HG03064 (cell line): ENCODE measurements at regions not wholly inside any gene's neighbourhood (a gene's known extent, or its start where the extent isn't known, plus 50 kb on each side); places are given as distances from the start of the nearest gene placed in this dataset.

ENCODE experiments used
- ATAC-seq: cut with Tn5 transposase; IDR thresholded peaks from one replicate; pipeline ENCODE4 v1.9.1; 2021; ENCODE audit warnings: low read depth; ENCODE audit not compliant: unreplicated experiment

DNA sequence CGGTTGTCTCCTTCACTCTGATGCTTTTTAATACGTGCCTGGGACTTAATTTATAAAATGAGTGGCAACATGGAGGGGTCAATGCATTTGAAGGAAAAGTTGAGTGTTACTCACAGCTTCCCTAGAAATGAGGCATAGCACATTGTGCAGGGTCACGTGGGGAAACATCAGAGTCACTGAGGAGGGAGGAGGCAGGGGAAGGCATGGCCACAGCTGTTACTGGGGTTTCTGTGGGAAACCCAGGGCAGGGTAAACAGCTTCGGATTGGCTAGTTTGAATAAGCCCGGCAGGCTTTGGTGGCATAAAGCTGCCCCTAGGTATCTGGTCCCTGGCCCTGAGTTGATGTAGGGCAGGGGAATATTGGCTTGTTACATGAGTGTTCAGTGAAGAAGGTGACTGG is 98.9 kb upstream of the ST8SIA2 start:
- no peak for ATAC-seq

DNA sequence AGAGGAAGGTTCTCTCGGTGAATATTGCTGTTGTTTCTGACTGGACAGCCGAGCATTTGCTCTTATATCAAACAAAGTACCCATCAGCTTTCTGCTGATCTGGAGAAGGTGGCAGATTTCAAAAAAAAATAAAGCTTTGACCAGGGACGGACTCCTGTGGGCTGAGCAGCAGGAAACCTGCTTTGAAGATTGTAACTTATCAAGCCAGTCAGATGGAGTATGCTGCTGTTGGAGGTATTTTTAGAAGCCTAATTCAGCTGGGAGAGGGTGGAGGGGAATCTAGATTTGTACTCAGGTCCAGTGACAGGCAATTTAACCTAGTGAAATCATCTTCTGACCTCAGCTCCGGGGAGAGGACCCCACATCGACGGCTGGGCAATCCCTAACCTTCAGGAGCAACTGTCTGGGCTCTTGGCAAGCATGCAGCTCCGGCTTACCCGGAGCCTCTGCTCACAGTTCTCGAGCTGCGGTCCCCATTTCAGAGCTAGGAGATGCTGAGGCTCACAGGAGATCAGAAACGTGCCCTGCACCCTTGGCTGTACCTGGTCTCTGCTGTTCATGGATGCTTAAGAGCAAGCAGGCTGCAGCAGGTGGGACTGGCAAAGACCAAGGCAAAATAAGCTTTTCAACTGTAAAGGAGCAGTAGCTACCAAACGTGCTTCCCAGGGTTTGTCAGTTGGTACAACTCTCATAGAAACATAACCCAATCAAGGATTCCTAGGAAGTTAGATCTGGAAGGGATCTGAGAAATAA is 89.3 kb upstream of the ST8SIA2 start:
- no peak for ATAC-seq

DNA sequence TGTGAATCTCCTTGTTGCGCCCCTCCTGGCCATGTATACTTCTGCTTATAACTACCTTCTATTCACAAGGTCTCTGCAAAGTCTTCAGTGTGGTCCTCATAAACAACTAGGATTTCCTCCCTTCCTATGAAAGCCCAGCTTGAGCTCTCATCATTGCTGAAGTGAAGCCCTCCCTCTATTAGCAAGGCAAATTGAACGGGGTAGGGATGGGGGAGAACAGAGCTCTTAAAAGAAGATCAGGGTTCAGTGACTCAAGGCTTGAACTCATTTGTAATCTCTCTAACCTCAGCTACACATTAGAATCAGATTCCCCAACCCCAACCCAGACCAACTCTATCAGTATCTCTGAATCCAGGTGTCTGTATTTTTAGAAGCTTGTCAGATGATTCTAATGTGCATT is 88.3 kb upstream of the ST8SIA2 start:
- ATAC-seq: no peak

DNA sequence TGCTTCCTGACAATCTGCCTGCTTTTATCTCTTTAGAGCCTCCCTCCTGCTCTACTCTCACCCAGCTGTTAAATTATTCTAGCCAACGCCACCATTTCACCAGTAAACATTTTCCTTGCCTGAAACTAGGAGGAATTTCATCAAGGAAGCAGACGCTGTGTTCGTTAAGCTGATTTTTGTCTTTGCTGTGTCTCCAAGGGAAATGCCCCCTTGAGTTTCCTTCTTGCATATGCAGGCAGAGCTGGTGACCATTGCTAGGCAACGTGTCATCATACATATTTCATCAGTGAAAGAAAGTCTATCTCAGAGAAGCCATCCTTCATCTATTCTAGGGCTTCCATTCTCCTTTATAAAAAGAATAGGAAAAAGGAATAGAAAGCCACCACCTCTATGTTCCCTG is 87.0 kb upstream of the ST8SIA2 start:
- ATAC-seq: no peak

DNA sequence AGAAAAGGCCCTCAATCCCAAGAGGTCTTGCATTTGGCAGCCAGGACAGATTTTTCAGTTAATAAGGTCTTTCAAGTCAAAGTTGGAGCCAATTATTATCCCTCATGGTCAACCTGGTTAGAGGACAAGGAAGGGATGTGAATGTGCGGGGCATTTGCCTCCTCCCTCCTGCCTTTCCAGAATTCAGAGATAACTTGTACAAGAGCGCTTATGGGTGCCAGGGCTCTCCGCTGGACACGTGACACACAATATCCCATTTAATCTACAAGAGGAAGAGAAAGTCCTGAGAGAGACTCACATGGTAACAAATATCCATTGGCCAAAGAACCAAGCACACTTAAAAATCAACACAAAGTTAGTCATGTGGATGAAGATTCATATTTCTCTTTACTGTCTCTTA is 78.5 kb upstream of the ST8SIA2 start:
- no peak for ATAC-seq

DNA sequence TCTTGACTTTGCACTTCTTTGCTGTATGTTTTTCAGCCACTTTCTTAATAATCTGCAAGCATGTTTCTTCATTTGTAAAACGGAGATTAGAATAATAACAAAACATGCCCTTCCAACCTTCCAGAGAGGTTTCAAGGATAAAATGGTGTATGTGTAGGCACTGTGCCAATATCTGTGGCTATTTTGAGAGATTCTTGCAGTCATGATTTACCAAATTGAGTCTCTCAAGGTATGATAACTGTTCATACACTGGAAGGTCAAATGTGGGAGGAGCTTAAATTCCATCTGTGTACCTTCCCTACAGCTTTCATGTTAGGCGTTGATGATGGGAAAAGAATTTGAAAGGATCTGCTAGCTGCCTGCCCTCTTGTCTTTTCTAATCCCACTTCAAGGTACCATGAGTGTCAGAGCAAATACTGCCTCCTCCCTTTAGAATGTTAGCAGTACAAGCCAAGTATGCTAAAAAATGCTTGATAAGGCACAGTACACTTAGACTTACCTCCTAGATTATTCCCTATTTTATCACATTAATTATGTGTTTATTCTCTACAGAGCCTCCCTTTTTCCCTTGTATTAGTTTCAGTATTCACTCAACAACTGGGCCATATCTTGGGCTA is 78.0 kb upstream of the ST8SIA2 start:
- no peak for ATAC-seq

DNA sequence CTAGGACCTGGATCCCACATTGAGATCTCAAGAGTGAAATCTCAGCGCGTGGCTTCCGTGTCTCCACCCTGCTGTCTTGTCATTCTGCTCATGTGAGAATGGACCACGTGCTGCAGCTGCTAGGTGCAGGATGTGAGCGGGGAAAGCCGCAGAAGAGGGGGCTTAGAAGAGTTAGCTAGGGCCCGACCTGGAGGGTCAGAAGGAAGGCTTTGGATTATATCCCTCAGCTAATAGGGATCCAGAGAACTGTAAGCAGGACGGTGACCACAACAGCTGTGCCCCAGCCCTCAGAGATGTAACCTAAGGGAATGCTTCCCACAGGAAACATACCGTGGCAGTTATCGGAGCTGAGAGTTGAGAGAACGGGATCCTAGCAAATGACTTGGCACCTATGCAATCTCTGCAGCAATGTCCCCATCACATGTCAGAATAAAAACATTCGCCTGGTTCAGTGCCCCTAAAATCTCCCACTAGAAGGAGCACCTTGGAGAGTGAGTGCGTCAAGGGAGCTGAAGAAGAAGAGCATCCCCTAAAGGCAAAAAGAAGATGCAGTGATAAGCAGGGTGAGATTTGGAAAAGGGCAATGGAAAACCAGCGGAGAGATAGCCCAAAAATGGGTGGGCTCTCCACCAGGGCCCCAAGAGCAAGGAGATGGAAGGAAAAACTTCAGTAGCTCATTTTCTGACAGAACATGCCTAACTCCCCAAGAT is 76.9 kb upstream of the ST8SIA2 start:
- ATAC-seq: no peak

DNA sequence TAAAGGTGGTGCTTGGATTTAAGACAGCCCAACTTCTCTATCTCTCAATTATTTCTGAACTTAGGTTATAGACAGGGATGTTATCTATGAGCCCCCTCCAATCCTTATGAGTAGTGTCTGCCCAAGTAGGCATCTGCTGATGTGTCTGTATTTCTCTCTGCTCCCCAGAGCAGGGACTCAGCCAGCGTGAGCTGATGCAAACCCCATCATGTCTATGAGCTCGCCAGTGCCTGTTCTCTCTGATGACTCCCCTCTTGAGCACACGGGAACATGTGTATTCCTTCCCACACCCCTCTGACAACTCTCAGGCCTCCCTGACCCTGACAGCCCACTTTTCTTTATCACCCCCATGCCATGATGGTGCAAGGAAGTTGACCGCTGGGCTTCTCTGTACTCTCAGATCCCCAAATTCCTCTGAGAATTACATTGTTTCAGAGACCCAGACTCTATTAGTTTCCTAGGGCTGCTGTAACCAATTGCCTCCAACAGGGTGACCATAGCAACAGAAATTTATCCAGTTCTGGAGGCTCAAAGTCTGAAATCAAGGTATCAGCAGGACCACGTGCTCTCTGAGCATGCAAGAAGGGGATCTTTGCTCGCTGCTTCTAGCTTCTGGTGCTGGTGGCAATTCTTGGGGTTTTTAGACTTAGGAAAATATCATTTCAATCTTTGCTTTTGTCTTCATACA is 73.5 kb upstream of the ST8SIA2 start:
- no peak for ATAC-seq

DNA sequence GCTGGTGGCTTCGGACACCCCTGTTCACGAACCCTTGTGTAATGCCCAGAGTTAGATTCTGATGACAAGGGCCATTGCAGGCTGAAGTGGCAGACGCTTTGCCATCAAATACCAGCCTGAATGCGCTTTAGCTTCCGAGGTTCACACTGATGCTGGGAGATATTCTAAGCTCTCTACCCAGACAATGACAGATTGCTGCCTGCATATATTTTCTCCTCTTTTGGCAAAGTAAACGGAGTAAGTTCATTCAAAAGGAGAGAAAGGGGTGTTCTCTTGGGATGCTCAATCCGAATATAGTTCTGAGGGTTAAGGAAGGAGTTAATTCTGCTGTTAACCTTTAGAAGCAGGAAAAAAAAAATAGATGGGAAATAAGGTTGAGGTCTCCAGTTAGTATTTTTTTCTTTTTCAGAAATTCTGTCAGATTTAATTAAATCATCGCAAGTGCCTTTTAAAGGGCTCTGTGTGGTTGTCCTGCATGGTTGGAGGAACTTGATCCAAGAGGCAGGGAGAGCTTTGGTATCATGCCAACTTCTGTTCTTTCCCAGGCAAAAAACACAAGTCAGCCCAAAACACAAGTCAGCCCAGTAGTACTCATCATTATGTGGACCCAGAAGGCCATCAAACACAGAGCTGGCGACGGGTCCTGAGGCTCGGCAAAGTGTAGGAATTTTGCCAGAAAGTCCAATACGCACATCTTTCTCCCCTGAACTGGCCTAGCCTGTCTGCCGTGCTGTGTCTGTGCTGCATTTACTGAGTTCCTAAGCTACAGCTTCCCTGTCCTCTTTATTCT is 70.9 kb upstream of the ST8SIA2 start:
- ATAC-seq: no peak

DNA sequence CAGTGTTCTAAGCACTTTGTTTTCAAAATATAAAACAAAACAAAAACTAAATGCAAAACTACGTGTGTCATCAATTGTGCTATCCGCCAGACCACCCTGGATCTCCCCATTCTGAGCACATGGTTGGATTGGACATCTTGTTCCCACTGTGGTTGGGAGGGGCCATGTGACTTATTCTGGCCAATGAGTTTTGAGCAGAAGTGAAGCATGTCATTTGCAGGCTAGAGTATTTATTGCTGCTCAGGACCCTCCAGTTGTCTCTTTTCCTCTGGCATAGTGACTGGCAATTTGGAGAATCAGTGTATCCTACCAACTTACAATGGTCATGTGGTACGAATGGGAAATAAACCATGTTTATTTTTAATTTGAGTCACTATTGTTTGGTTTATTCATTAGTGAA is 70.2 kb upstream of the ST8SIA2 start:
- no peak for ATAC-seq

DNA sequence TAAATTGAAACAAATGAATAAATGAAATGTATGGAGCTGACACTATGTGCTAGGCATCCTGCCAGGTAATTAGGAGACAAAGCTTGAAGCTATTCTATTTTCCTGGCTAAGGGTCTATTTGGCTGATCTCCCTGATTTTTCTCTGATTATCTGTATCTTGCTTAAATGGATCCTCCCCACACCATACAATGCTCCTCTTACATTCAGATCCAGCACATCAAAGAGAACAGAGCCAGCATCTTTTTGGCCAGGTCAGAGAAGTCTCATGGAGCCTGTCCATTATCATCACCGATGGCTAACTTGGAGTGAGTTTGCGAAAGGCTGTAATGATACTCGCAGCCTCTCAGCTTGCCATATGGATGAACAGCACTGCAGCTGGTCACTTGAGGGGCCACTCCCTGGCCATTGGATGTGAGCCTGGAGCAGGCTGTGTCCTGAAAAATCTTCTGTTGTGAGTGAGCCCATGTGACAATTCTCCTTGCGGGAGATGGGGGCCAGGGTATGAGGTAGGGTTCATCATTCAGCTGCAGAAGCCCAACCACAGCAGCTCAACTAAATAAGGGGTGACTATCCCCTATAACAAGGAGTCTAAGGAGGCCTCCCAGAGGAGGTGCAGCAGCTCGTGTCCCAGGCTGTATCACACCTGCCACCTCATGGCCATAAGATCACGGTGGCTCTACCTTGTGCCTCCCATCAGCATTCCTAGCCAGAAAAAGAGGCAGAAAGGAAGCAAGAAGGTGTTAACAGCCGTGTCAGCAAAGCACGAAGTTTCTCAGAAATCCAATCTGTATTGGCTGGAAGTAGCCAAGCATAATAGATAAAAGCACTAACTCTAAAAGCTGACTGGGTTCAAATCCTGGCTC is 69.3 kb upstream of the ST8SIA2 start:
- ATAC-seq: no peak

DNA sequence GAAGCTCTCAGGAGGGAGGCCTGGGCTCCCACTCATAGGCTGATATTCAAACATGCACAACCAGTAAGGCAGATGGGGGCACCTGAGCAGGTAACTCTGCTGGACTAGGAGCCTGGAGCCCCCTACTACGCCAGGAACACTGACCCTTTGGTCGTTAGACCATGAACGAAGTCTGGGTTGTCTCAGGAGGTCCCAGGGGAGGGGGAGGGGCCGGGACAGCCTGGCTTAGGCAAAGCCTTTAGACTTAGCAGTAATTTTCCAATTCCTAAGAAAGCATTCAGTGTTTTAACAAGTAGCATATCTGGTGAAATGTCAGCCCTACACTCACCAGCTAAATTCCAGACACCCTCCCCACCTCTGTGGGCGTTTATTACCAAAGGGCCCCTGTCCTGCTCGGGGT is 67.4 kb upstream of the ST8SIA2 start:
- no peak for ATAC-seq

DNA sequence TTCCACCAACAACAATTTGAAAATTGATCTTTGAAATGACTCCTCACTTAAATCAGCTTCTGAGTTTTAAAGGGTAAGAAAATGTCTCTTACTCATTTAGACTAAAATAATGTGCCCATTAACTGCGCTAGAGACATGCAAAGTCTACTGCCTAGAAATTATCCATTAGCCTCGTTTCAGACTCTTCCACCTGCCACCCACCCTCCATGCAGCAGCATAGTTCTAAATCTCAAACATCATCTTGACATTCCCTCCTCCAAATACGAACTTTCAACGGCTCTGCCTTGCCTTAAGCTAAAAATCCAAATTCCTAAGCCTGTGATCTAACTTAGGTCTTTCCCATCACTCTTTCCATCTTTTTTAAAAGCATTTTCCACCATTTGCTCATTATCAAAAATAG is 66.6 kb upstream of the ST8SIA2 start:
- ATAC-seq: no peak

DNA sequence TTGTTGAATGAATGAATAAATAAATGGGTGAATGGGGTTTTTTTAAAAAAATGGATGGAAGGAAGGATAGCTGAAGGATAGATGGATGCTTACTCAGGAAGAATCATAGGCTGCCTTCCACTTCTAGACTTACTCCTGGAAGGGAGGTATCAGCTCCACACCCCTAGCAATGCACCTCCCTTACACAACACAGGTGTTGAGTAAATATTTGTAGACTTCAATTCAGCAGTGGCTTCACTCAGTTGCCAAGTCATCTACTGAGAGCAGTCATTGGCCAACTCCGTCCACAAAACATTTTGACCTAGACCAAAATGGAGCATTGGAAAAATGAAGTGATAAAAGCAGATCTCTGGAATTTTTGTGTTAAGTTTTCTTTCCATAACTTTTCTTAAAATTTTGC is 65.5 kb upstream of the ST8SIA2 start:
- ATAC-seq: no peak

DNA sequence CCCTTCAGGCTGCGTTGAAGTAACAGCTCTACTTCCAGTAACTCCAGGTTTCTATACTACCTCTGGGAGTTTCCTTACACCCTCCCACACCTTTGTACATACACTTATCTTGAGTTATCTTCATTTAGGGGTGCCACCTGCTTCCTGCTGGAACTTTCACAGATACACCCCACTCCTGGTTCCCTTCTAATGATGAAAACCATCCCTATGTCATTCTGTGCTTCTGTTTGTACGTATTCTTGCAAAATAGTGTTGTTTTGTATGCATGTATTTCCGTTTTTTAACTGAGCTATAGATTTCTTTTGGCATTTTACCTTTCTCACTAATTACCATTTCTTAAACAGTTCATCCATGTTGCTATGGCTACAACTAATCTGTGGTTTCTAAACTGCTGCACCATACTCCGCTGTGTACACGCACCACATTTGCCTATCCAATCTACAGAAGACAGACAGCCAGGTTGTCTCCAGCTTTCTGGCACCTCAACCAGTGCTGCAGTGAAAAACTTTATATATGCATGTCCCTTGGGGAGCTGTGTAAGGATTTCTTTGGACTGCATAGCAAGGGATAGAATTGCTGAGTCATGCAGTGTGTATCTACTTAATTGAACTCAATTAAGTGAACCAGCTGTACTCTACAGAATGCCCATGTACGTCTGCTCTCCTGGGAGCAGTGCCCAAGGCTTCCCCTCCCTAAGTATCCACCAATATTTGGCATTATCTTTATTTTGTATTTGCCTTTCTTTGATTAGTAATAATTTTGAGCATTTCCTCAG is 61.4 kb upstream of the ST8SIA2 start:
- no peak for ATAC-seq

DNA sequence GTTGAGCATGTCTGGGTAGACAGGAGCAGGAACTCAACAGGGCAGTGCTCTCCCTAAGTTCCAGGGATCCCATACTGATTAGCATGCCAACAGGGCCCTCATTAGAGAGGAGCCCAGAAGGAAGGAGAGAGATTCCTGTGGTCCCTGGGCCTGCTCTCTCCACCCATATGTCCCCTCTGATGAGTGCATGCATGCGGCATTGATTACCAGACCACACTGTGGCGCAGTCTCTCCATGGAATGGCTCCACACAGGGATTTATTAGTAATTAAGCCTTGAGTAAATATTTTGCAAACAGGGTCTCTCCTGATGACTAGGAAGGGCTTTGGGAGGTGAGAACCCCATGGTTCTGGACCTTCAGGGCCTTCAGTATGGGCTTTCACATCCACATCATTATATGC is 60.0 kb upstream of the ST8SIA2 start:
- no peak for ATAC-seq

DNA sequence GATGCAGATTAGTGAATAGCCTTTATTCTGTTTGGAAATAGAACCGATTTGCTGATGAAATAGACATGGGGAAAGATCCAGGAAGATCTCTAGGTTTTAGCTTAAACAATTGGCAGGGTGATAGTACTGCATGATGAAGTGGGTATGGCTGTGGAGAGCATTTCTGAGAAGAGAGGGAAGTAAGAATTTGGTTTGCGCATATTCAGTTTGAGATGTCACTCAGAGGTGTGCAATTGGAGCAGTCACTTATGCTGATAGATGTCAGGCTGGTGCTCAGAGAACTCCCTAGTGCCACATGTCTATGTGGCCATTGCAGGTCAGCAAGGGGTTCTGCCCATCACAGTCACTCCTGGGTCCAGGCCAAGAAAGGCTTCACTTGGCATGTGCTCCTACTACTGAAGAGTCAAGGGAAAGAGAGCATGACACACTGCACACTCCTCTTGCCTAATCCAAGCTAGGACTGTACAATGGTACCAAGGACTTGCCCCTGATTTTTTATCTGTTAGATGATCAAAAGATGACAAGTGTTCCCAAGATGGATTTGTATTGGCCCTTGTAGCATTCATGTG is 57.2 kb upstream of the ST8SIA2 start:
- no peak for ATAC-seq

DNA sequence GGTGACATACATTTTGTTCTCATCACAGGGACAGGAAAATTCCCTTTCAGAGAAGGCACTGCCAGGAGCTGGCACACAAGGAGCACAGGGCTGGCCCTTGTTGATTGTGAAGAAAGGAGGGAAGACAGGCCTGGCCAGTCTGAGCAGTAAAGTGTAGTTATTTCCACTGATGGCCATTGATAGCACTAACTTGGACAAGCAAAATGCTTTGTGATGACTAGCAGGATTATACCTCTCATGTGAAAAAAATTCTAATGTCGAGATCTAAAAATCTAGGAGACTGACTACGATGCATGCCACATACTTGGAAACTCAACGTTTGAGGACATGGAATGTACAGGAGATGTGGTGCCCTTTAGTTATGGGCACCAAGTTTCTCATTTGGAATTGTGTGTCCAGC is 54.3 kb upstream of the ST8SIA2 start:
- no peak for ATAC-seq
